Mucosa of descending colon (tissue), 3 donors: ENCODE measurements at regions not wholly inside any gene's neighbourhood (a gene's known extent, or its start where the extent isn't known, plus 50 kb on each side); places are given as distances from the start of the nearest gene placed in this dataset.

Source experiments
- ATAC-seq: fragments of 200-7000 bp; cut with Tn5 transposase; one replicate; pipeline ENCODE4 v1.9.1; 2020; ENCODE audit warnings: mild to moderate bottlenecking, moderate library complexity
- DNase-seq, 3 donors: peaks; one replicate each; pipeline ENCODE4 v3.0.0-alpha.2; 2020
- H3K36me3 ChIP-seq: fragments of 200-600 bp; one replicate; pipeline ENCODE4 v1.8.0; 2021; ENCODE audit warnings: low read depth, mild to moderate bottlenecking
- H3K4me1 ChIP-seq: fragments of 200-600 bp; one replicate; pipeline ENCODE4 v1.8.0; 2021; ENCODE audit warnings: low read depth, mild to moderate bottlenecking
- H3K4me3 ChIP-seq: fragments of 200-600 bp; one replicate; pipeline ENCODE4 v1.8.0; 2021; ENCODE audit warnings: mild to moderate bottlenecking
- H3K9me3 ChIP-seq: fragments of 200-600 bp; one replicate; pipeline ENCODE4 v1.8.0; 2021; ENCODE audit warnings: mild to moderate bottlenecking
- intact Hi-C, 2 donors: fragments of 100-400 bp; cut with DNase I in 1 of 2; cut with micrococcal nuclease in 1 of 2; formaldehyde crosslinking; loops; one replicate each; pipeline versions ENCODE4 v1.11.0 to v1.11.1; 2022; cut with DNase I, micrococcal nuclease
- TF ChIP-seq, protein P1 (sequence below): fragments of 200-600 bp; IDR thresholded peaks from one replicate; pipeline ENCODE4 v1.8.0; 2022; ENCODE audit warnings: antibody characterized with exemption, mild to moderate bottlenecking
- donor health status: DM: no; HTN: no; CAD: no; lungs with moderate emphysema.
- donor health status: DM: no; HTN: no; CAD: no.
- donor health status: DM: no; HTN: yes; CAD: no.

DNA sequence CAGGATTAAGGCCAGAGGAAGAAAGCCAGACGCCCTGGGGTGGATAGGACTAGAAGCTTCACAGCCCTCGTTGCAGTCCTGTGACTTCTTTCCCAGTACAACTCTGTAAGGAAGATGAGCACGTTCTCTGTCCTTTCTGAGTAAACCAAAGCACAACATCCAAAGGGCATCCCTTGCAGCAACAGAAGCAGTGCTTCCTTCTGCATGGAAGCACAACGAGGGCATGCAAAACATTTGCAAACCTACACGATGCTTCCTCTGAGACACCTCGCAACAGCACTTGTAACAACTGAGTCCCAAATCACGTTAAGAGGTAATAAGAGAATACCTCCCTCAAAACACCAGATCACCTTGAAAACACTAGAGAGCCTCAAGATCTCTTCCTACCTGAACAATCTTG is 335.7 kb upstream of the RASGEF1B start:
- Histone ChIP-seq H3K4me3 (no peak overlapping the region), H3K9me3 (no peaks in the 10 kb centered on the region), H3K4me1 (no peaks in the 10 kb centered on the region), H3K36me3 (no peaks in the 10 kb centered on the region)
- DNase-seq (no peak), ATAC-seq (no peak)
- TF ChIP-seq, protein P1, sequence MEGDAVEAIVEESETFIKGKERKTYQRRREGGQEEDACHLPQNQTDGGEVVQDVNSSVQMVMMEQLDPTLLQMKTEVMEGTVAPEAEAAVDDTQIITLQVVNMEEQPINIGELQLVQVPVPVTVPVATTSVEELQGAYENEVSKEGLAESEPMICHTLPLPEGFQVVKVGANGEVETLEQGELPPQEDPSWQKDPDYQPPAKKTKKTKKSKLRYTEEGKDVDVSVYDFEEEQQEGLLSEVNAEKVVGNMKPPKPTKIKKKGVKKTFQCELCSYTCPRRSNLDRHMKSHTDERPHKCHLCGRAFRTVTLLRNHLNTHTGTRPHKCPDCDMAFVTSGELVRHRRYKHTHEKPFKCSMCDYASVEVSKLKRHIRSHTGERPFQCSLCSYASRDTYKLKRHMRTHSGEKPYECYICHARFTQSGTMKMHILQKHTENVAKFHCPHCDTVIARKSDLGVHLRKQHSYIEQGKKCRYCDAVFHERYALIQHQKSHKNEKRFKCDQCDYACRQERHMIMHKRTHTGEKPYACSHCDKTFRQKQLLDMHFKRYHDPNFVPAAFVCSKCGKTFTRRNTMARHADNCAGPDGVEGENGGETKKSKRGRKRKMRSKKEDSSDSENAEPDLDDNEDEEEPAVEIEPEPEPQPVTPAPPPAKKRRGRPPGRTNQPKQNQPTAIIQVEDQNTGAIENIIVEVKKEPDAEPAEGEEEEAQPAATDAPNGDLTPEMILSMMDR = no peak
- intact Hi-C loops = no loop called here

DNA sequence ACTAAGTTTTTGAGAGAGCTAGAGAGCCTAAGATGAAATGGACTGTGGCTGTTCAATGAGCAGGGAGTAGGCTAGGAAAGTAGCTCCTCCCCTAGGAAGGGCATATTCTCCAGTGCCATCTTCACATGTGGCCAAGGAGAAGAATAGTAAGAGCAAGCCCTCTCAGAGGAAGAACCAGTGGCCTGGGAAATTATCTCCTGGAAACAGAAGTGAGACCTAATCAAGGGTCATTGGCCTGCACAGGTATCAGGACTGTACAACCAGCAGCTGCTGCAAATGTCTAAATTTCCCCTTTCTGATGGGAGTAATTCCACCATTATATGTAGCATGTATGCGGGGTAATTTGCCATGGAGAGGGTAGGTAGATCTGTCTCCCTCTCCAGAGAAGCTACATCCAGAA is 334.8 kb upstream of the RASGEF1B start:
- DNase-seq (no peak), ATAC-seq (no peak)
- H3K9me3 ChIP-seq = no peaks in the 10 kb centered on the region
- intact Hi-C loops = no loop called here
- no peaks in the 10 kb centered on the region for H3K36me3 ChIP-seq
- H3K4me1 ChIP-seq = no peaks in the 10 kb centered on the region
- H3K4me3 ChIP-seq = no peak overlapping the region
- TF ChIP-seq, protein P1 = no peak

- Histone ChIP-seq H3K36me3 (no peaks in the 10 kb centered on the region), H3K4me3 (no peak overlapping the region), H3K9me3 (no peaks in the 10 kb centered on the region), H3K4me1 (no peaks in the 10 kb centered on the region)
- no peak for ATAC-seq
- intact Hi-C loops = no loop called here
- DNase-seq = no peak
- TF ChIP-seq, protein P1 = no peak
Measured at GRCh38 chr4:81804849-81805248, 333.1 kb upstream of the RASGEF1B start.

DNA sequence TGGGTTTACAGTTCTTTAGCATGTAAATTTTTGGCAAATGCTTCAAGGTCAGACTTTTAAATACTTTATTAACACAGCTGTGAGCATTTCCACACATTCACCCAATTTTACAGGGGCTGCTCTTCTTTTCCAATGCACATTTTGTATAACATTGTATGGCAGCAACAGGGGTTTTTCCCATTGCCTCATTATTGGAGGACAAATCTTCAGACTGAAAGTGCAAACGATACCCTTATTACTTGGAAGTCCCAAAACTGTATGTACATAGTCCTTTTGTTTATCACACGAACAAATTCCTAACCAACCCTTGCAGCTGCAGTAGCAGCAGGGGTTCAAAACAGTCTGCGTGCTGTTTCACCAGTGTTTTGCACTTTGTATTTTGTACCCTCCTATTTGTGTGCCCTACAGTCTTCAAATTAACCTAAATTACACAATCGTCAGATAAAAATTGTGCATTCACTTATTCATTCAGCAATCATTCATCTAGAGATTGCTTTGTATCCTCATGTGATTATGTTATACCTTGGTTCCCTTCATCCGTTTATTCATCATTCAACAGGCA is 330.7 kb upstream of the RASGEF1B start:
- no peak for DNase-seq
- Histone ChIP-seq H3K36me3 (no peaks in the 10 kb centered on the region), H3K9me3 (no peaks in the 10 kb centered on the region), H3K4me1 (no peaks in the 10 kb centered on the region), H3K4me3 (no peak overlapping the region)
- ATAC-seq = no peak
- intact Hi-C loops = no loop called here
- TF ChIP-seq, protein P1 = no peak

DNA sequence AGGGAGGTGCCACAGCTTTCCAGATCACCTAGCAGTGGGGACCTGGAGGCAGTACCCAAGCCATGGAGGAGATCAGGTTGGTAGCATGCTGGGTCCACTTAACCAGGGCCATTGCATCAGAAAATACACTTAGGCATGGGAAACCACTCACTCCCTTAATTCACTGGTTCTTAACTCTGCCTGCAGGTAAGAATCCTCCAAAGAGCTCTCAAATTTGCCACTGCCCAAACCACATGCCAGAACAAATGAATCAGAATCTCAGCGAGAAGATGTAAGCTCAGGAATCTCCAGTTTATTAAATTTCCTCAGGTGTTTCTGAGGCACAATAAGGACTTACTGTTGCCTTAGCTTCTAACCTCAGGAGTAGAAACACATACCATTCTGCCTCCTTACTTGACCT is 327.7 kb upstream of the RASGEF1B start:
- no peak for ATAC-seq
- TF ChIP-seq, protein P1 = no peak
- Histone ChIP-seq H3K36me3 (no peaks in the 10 kb centered on the region), H3K4me1 (no peaks in the 10 kb centered on the region), H3K9me3 (no peaks in the 10 kb centered on the region), H3K4me3 (no peak overlapping the region)
- intact Hi-C loops = no loop called here
- DNase-seq = no peak
